GM06990 (cell line): ENCODE measurements at regions not wholly inside any gene's neighbourhood (a gene's known extent, or its start where the extent isn't known, plus 50 kb on each side); places are given as distances from the start of the nearest gene placed in this dataset.

Experiments
- DNase-seq: peaks from one replicate; pipeline ENCODE4 v3.0.0-alpha.2; 2011; ENCODE audit not compliant: insufficient read length; ENCODE audit errors: extremely low read depth
- H3K27me3 ChIP-seq: replicated peaks from 2 replicates; pipeline ENCODE4 v1.6.0; 2011; ENCODE audit warnings: low read length; ENCODE audit not compliant: control insufficient read depth, insufficient read depth
- H3K36me3 ChIP-seq: 2 replicates; pipeline ENCODE4 v1.5.1; 2011; ENCODE audit warnings: low read length; ENCODE audit not compliant: control insufficient read depth, insufficient read depth
- H3K4me3 ChIP-seq: replicated peaks from 2 replicates; pipeline ENCODE4 v1.5.1; 2011; ENCODE audit warnings: low read depth, mild to moderate bottlenecking, control low read depth, low read length
- TF ChIP-seq, protein P1 (sequence below): IDR thresholded peaks from 2 replicates; pipeline ENCODE4 v1.5.1; 2011; ENCODE audit warnings: low read length, control low read depth, mild to moderate bottlenecking, inconsistent platforms; ENCODE audit not compliant: insufficient read depth, poor library complexity, severe bottlenecking

DNA sequence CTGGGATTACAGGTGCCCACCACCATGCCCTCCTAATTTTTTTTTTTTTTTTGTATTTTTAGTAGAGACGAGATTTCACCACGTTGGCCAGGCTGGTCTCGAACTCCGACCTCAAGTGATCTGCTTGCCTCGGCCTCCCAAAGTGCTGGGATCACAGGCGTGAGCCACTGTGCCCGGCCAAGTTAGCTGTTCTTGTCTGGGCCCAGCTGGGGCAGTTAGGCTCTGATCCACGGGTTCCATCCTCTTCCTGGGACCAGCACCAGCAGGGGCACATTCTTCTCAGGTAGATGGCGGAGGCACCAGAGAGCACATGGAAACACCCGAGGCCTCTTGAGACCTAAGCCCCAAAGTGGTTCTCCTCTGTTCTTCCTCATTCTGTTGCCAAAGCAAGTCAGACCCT lies 281.6 kb downstream of the PBX3 start:
- no peak for DNase-seq
- H3K4me3 ChIP-seq, result no peak overlapping the region
- H3K36me3 ChIP-seq, result no peaks in the 10 kb centered on the region
- H3K27me3 ChIP-seq, result no peaks in the 10 kb centered on the region
- TF ChIP-seq, protein P1, sequence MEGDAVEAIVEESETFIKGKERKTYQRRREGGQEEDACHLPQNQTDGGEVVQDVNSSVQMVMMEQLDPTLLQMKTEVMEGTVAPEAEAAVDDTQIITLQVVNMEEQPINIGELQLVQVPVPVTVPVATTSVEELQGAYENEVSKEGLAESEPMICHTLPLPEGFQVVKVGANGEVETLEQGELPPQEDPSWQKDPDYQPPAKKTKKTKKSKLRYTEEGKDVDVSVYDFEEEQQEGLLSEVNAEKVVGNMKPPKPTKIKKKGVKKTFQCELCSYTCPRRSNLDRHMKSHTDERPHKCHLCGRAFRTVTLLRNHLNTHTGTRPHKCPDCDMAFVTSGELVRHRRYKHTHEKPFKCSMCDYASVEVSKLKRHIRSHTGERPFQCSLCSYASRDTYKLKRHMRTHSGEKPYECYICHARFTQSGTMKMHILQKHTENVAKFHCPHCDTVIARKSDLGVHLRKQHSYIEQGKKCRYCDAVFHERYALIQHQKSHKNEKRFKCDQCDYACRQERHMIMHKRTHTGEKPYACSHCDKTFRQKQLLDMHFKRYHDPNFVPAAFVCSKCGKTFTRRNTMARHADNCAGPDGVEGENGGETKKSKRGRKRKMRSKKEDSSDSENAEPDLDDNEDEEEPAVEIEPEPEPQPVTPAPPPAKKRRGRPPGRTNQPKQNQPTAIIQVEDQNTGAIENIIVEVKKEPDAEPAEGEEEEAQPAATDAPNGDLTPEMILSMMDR, result no peak

DNA sequence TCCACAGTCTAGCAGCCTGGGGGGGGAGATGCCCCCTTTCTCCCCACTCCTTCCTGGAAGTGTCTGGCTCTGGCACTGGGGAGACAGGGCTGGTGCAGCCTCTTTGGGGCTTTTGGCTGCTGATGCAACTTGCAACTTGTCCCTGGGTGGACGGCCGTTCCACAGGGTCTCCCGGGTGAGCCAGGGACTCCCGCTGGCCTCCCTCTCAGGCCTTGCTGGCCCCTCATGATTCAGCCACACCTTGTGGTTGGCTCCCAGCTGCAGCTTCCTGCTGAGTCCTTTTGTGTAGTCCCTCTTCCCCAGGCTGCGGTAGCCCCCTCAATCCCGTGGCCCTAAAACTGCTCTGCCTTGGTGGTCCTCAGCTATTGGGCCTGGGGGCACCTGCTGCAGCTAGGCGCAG lies 283.5 kb downstream of the PBX3 start:
- no peak for DNase-seq
- Histone ChIP-seq H3K36me3 (no peaks in the 10 kb centered on the region), H3K4me3 (no peak overlapping the region), H3K27me3 (no peaks in the 10 kb centered on the region; the same call in 1 of the 2 replicates)
- TF ChIP-seq, protein P1, result no peak

DNA sequence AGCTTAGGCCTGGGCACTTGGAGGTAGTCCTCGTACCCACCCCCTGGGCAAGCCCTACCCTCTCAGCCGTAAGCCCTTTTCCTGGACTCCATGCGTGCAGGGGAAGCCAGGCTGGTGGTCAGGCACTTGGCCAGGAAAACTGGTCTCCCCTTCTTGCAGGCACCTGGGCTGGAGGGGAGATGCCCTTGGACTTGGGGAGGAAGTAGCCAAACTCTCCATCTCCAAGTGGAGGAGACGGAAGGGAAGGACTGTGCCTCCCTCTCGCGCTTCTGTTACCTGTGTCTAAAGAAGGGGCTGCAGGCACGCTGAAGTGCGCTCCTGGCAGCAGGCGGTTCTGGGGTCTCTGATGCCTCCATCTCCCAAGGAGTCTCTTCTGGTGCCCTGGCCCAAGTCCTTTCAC lies 283.9 kb downstream of the PBX3 start:
- H3K27me3 ChIP-seq, result no peaks in the 10 kb centered on the region; the same call in 1 of the 2 replicates
- TF ChIP-seq, protein P1, result no peak
- no peak for DNase-seq
- H3K36me3 ChIP-seq, result no peaks in the 10 kb centered on the region
- no peak overlapping the region for H3K4me3 ChIP-seq

DNA sequence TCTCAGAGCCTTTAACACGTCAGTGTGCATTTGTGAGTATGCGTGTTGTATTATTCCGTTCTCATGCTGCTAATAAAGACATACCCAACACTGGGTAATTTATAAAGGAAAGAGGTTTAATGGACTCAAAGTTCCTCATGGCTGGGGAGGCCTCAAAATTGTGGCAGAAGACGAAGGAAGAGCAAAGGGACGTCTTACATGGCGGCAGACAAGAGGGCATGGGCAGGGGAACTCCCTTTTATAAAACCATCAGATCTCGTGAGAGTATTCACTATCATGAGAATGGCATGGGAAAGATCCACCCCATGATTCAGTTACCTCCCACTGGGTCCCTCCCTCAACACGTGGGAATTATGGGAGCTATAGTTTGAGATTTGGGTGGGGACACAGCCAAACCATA lies 285.0 kb downstream of the PBX3 start:
- DNase-seq, result no peak
- H3K27me3 ChIP-seq, result no peaks in the 10 kb centered on the region; the same call in 1 of the 2 replicates
- TF ChIP-seq, protein P1, result no peak
- no peaks in the 10 kb centered on the region for H3K36me3 ChIP-seq
- H3K4me3 ChIP-seq, result no peak overlapping the region

DNA sequence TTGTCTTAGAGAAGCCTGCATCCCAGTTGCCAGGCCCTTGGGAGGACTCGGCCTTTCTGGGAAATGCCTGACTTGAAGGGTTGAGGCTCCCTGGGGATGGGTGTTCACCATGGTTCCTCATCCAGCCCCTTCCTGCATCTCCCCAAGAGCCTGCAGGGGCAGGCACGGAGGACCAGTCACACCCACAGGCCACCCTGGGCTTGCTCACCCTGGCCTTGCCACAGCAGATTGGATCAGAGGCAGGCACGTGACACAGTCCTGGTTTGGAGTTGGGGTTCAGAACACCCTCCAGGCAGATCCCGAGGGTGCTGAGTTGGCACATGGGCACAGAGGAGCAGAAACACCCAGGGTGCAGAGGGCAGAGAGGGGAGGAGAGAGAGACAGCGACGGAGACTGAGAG lies 286.1 kb downstream of the PBX3 start:
- H3K4me3 ChIP-seq, result no peak overlapping the region
- DNase-seq, result no peak
- TF ChIP-seq, protein P1, result no peak
- no peaks in the 10 kb centered on the region for H3K36me3 ChIP-seq
- H3K27me3 ChIP-seq, result no peaks in the 10 kb centered on the region; the same call in 1 of the 2 replicates

DNA sequence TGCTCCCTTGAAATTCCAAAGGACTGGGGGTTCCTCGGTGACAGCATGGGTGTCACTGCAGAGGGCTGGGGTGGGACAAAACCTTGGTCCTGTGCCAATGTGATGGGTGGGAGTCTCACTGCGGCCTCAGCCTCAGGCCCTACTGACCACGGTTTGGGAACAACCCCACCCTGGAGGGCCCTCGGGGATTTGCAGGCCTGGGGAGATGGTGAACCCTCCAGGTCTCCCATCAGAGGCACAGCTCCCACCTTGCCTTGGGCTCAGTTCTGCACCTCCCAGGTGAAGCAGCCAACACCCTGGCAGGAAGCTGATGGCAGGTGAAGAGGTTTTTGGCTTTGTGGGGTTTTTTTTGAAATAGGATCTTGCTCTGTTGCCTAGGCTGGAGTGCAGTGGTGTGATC lies 286.8 kb downstream of the PBX3 start:
- no peaks in the 10 kb centered on the region for H3K36me3 ChIP-seq
- DNase-seq, result no peak
- H3K4me3 ChIP-seq, result no peak overlapping the region
- H3K27me3 ChIP-seq, result no peaks in the 10 kb centered on the region; the same call in 1 of the 2 replicates
- TF ChIP-seq, protein P1, result no peak
